Dermis blood vessel endothelial cell (primary cell): ENCODE measurements at regions not wholly inside any gene's neighbourhood (a gene's known extent, or its start where the extent isn't known, plus 50 kb on each side); places are given as distances from the start of the nearest gene placed in this dataset.
"Not testable (repeated sequence)": the region's sequence is repeated elsewhere in the genome, so short reads cannot be mapped to it uniquely, and the experiment has no call there.

Experiments
- DNase-seq: peaks from one replicate; pipeline ENCODE4 v3.0.0; 2010

GRCh38 chr10:47145290-47145934, 154.6 kb upstream of the GDF10 start:
- no peak for DNase-seq

DNA sequence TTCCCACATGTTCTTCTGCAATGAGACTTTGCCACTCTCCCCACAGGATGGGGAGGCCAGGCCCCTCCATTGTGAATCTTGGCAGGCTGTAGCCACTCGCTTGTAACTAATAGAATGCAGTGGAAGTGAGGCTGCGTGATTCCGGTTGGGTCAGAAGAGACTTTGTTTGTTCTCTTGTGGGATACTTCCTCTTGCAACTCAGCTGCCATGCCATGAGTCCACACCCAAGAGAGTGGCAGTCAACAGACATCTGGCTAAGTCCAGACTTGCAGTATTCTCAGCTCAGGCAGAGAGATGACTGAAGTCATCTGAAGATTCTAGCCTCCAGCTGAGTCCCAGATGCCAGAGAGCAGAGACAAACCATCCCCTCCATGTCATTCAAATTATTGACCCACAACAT, 153.4 kb upstream of the GDF10 start:
- DNase-seq: no peak

- DNase-seq: no peak
Observed at GRCh38 chr10:47147186-47147585, 152.8 kb upstream of the GDF10 start.

DNA sequence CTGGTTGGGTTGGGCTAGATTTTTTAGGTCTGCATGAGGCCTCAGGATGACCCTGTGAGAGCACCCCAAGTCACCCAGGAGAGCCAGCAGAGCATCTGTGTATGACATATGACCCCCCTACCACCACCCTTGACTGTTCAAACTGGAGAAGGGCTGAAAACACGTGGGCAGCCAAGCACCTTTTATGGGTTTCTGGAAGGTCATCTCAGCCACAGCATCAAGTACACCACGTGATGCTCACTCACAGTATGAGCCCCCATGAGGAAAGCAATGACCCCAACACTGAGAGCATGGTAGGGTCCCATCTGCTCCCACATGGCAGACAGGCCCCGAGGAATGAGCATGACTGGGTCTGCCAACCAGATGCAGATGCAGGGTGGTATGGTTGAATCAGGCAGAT, 149.4 kb upstream of the GDF10 start:
- DNase-seq: no peak

DNA sequence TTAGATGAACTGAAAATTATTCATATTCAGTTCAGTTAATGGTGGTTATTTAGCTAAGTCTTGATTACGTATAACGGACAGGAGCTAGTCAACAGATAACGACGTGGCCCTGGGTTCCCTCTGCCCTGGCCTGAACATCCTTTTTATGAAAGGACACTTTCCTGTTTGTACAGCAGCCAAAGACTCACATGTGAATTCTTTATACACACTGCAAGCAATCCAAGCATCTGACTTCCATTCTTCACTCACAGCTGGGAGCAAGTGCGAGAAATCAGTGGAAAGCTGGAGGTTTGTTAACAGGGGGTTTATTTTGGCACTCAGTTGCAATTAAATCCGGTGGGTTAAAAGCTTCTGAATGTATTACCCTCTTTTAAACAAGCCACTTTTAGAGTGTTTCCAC, 148.1 kb upstream of the GDF10 start:
- DNase-seq: no peak

DNA sequence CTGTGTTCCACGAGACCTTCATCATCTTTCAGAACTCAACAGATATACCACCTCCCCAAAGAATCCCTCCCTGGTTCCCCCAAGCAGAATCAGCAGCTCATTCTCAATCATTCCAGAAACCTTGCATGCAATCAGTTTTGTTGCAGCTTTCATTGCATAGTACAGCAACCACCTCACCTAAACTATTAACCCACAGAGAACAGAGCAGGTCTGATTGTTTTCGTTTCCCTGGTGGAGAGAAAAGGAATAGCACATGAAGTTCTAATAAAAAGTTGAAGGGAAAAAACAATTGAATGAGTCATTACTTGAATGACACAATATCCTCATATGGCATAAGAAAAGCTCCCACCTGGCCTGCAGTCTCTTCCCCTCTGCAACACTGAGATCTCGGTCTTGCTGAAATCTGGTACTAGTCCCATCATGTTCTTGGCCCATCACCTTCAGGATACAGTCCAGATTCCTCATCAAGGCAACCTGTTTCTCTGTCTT, 147.1 kb upstream of the GDF10 start:
- DNase-seq: peak; percentile 30

- no peak for DNase-seq
Observed at GRCh38 chr10:47154762-47155161, 145.2 kb upstream of the GDF10 start.

DNA sequence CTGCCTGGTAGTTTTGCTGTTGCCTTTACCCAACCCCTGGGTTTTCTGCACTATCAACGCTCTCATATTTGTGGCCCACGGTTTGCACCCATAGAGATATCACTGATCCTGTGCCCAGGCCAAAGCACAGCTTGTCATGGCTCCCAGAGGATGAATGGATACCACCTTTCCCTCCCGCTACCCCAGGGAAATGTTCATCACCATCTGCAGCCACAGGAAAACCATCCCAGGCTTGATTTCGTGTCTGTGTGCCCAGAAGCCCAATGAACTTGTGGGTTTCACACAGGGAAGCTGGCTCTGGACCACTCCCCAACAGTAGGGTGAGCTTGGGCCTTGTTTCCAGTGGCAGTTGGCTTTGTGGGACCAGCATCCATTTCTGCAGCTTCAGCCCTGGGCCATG, 143.1 kb upstream of the GDF10 start:
- no peak for DNase-seq

DNA sequence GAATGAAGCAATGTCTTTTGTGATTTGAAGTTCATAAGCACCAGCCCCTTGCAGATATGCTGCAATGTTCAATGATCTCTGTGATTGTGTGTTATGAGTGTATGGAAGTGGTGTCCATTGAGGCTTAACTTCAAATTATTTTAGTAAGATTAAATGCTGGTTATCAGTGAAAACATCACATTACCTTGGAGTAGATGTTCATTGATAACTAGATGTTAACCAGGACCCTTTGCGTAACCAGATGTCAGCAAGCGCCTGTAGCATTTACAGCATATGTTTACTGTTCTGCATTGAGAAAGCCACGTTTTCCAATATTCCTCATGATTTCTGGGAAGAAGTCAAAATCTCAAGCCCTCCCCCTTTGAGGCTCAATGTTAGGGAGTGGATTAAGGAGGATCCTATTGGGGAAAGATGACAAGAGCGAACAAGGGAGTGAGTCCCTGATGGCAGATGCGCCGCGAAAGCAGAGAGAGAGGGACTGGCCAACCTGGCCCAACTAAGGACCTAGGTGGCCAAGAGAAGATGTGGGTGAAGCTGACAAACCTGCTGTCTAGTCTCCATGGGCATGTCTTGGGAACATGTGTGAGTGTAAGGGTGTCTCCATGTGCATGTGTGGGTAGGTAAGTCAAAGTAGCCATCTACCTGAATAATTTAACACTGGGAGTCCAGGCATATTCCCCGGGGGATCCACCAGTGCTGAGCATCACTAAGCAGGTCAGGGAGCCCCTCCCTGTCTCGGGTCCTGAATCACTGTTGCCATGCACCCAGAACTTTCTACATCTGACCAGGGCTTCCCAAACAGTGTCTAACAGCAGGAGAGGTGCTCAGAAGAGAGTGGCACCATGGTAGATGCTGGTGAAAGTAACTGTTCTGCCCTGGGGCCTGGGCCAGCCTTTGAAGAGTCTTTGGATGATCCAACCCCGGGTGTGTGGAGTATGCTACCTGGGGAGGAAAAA, 141.6 kb upstream of the GDF10 start:
- no peak for DNase-seq

DNA sequence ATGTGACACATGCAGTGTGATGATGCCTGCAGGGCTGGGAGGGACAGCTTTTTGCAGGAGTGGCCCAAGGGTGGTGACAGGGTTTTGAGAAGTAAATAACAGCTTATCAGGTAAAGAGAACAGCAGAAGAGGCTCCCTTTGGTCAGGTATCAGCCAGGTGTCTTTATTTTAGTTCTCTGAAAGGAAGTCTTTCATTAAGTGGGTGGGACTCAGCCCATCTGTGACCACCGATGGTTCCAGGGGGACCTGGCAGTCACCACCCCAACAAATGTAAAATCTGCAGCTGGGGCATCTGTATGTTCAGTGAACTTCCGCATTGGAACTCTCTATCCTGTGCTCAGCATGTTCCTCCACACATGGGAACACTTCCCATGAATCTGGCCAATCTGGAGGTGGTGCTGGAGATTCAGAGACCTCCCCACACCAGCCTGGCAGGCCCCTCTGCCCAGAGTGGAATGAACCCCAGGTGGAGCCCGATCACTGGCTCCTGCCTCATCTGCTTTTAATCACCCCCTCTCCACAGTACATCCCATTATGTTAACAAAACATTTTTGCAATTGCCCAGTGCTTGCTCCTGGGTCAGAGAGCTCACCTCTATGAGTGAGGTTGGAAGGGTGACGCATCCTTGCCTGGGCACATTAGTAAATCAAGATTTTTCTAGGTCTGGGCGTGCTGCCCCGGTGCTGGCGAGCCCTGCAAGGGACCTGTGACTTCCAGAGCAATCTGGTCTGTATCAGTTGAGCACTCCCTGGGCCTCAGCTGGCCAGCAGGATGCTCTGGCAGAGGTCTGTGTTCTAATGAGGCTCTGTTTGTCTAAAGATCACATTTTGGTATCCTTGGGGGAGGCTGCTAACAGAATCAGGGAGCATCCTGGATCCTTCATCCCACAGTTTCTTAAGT, 140.4 kb upstream of the GDF10 start:
- DNase-seq: no peak

DNA sequence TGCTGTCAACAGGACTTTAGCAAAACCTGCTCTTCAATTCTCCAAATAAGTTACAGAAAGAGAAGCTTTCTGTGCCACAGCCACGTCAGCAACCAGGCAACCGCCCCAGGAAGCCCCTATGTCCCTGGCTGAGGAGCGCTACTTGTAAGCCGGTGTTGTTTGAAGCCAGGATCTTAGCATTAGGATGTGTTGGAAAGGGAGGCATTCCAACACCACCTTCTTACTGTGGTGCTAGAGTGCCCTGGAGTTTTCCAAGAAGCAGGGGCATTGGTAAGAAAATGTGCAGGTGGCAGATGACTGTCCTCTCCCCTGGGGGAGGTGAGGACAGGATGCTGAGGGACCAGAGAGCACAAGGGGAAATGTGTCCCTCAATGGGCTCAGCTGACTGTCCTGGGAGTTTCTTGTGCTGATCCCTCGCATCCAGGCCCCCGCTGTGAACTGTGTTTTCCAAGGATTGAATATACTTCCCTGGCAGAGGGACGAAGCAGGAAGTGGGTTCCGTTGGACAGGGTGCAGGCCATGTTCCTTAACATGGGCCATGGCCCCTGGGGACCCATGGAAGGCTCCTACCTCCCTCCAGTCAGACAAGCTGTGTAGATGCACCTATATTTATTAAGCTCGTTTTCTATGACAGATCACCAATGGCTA, 139.6 kb upstream of the GDF10 start:
- DNase-seq: no peak

DNA sequence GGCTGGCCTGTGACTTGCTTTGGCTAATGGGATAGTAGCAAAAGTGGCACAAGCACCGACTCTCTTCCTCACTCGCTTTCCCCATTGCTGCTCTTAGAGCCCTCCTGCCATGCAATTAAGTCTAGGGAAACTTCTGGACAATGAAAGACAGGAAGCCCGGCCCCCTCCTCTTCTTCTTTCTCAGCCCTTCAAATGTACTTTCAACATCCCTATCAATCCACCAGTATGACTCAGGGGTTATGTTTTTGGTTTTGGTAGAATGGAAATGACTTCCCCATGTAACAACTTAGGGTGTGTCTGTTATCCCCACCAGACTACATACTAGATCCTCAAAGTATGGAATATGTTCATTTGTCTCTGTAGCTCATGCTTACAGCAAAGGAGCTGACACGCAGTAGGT, 139.0 kb upstream of the GDF10 start:
- no peak for DNase-seq

DNA sequence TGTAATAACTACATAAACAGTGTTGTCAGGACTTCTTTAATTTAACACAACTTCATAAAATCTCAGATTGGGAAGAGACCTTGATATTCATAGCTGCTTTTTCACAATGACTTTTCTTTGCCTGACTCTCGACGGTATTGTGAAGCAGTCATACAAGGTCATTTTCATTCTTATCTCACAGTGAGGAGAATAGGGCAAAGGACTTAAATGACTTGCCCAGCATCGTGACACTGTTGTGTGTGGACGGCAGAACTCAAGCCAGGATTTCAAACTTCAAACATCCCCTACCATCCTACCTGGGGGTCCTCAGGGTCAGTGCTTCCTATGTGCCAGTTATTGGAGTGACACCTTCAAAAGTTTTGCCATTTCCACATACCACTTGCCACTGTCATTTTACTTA, 138.5 kb upstream of the GDF10 start:
- DNase-seq: no peak

DNA sequence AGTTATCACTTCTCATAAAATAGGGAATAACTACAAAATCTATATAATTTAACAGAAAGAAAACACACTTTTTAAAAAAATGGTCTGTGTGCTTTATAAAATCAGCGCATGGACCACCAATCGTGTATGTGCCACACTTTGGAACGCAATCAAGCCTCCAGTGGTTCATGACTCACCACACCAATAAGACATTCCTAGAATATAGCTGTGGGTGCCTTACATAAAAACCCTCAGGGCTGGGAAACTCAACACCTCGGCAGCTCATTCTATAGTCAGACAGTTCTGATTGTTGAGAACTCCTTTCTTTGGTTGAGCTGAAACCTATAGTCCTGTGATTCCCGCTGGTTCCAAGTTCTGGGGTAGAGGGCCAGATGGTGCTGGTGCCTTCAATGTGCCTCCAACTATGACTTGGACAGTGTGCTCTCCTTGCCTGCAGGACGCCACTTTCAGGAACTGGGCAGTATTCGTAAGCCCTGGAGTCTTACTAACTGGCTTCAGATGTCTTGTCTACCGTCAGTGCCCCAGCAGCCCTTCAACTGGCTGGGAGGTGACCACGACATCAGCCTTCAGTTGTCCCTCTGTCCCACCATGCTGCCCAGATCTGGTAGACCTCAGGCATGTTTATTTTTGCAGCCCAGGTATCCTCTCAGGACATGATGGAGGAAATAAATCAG, 135.7 kb upstream of the GDF10 start:
- DNase-seq: no peak

- DNase-seq: no peak
Observed at GRCh38 chr10:47164800-47165128, 135.2 kb upstream of the GDF10 start.

DNA sequence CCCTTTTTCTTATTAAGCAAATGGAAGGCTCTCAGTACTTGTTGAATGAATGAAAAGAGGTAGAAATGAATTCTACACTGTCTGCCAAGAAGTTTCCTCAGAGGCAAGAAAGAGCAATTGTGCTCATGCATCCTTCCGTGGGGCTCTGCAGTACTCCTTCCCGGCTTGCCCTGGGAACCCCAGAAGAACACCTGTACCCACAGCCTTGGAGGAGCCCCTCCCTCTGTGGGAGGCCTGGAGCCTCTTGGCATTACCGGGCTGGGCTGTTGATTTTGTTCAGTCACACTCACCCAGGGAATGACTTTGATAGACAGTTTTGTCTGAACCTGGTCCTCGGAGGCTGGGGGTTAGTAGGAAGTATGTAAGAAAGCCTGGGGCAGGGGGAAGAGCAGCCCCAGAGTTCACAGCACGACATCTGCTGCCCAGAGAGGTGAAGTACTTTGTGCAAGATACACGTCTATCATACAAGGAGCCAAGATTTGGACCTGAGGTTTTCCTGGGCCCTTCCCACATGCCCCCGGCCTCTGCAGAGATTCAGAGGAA, 134.8 kb upstream of the GDF10 start:
- DNase-seq: no peak

GRCh38 chr10:47165711-47166404, 134.1 kb upstream of the GDF10 start:
- DNase-seq: peak; percentile 11

DNA sequence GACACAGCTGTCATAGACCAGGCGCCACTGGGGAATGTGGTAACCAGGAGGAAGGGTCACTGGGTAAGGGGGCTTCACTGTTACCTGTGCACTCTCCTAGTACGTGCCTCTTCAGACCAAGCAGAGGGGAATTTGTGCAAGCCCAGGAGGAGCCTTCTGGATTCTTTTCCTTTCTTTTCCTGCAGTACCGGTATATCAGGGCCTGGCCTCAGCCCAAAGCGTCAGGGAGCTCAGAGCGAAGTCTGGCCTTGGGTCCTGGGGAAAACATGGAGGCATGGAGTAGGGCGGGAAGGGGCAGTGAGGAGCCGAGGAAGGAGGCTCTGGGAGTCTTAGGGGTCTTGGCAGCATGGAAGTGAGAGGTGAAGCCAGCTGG, 133.6 kb upstream of the GDF10 start:
- no peak for DNase-seq

GRCh38 chr10:47166808-47167581, 133.0 kb upstream of the GDF10 start:
- not testable (repeated sequence) for DNase-seq

DNA sequence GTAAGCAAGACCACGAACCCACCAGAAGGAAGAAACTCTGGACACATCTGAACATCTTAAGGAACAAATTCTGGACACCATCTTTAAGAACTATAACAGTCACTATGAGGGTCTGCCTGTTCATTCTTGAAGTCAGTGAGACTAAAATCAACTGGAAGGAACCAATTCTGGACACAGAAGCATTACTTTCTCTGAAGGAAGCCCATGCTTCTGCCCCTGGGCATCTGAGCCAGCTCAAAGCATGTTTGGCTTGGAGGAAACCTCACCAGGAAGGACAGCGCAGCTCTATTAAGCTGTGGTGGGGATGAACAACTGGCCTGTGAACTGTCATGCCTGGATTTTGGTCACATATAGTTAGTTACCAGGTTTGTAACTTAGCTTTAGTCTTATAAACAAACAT, 132.4 kb upstream of the GDF10 start:
- DNase-seq: no peak
